Ureter (tissue), 1 donor: ENCODE measurements at regions not wholly inside any gene's neighbourhood (a gene's known extent, or its start where the extent isn't known, plus 50 kb on each side); places are given as distances from the start of the nearest gene placed in this dataset.

Experiments
- DNase-seq: peaks from one replicate; pipeline ENCODE4 v3.0.0-alpha.2; 2020; ENCODE audit warnings: low spot score
- donor health status: DM: yes; HTN: yes; CAD: no.

DNA sequence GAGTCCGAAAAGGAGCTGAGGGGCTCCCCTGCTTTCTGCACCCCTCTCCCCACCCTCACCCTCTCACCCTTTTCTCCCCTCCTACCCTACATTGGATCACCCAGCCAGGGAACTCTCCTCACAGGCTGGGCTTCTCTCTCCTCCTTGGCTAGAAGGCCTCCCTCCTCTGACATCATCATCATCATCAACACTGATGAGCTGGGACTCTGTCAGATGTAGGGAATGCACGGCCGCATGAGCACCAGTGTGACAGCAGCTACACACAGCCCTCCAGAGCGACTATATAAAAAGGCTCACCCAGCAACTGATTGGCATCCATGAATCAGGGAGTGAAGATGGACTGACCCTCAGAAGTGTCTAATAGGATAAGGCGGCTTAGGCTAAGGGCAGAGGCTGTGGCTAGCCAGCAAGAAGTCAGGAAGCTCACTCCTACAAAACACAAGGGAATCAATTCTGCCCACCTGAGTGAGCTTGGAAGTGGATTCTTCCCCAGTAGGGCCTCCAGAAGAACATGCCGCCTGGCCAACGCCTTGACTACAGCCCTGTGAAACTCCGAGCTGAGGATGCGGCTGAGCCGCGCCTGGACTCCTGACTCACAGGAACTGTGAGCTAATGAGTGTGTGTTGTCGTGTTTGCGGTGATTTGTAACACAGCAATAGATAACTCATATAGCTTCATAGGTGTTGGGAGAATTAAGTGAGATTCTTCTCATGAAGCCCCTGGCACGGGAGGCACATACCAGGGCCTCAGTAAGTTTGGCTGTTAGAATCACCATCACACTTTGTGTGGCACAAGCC lies 147.6 kb downstream of the FAM43A start:
- no peak for DNase-seq

- no peak for DNase-seq
Observed at GRCh38 chr3:194836661-194837060, 151.0 kb downstream of the FAM43A start.

GRCh38 chr3:194837457-194838127 lies 151.9 kb downstream of the FAM43A start:
- no peak for DNase-seq

- no peak for DNase-seq
Observed at GRCh38 chr3:194838236-194838635, 152.6 kb downstream of the FAM43A start.

- DNase-seq: no peak
Observed at GRCh38 chr3:194840661-194841514, 155.2 kb downstream of the FAM43A start.

- no peak for DNase-seq
Observed at GRCh38 chr3:194841515-194841841, 155.8 kb downstream of the FAM43A start.

DNA sequence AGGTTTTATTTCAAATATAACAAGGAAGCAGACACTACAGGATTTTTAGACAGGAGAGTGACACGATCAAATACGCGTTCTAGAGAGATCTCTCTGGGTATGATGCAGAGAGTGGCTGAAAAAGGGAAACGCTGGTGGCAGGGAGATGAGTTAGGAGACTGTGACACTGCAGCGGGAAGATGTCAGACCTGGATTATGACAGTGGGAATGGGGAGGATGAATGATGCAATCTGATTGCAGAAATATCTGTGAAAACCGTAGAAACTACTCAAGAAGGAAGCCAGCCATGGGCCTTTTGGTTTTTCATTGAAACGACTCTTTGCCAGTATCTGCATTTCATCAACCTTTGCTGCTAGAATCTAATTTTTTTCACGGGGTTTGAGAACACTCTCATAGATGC lies 157.9 kb downstream of the FAM43A start:
- no peak for DNase-seq

GRCh38 chr3:194844046-194844445 lies 158.4 kb downstream of the FAM43A start:
- no peak for DNase-seq

DNA sequence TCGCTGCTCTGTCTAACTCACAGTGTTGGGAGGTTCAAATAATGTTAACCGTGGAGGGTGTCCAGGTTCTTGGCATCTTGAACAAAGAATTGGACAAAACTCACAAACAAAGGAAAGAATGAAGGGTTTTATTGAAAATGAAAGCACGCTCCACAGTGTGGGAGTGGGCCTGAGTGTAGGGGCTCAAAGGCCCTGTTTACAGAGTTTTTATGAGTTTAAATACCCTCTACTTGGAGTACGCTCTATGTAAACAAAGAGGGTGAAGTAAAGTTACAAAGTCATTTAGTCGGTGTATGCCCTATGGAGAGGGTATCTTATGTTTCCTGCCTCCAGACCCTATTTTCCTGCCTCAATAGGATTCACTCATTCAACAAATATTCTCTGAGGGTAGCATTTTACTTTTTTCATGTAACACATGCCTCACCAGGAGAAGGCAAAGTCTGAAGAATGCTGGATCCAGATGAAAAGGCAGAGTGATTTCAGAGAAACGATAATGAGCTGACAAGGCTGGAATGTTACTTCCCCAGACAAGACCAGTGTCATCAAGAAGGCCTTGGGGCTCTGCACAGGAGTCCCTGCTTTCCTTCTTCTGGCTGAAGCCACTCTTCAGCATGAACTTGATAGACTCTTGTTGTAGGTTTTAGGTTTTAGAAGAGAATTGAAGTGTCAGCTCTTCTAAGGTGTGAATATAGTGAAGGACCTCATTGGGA lies 163.6 kb downstream of the FAM43A start:
- DNase-seq: no peak

GRCh38 chr3:194851254-194851653 lies 165.6 kb downstream of the FAM43A start:
- no peak for DNase-seq

GRCh38 chr3:194851941-194852340 lies 166.3 kb downstream of the FAM43A start:
- DNase-seq: no peak

GRCh38 chr3:194852345-194852744 lies 166.7 kb downstream of the FAM43A start:
- no peak for DNase-seq

DNA sequence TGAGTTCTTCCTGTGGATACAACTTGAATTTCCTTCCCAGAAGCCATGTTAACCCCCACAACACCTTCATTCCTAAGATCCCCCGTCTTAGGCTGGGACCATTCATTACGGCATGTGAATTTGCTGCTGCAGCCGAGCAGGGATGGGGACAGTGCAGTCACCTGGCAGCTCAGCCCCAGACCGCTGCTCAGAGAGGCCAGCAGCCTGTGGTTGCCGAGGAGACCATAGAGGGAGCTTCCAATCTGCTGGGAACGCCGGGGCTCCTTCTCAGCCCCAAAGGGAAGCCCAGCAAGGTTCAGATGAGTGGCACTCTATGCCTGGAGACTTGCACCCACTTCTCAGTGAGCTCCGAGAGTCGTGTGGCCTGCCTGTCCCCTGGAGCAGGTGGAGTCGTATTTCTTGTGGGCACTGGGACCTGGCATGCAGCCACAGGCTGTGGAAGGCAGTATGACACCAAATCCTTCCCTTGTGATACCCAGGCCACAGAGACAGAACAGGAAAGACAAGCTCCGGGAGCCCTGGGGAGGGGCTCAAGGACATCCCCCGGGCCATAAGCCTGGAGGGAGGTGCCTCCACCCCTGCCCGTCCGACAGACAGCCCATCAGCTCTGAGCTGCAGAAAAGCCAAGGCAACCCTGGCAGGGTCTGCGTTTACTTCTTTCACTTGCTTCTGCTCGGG lies 167.3 kb downstream of the FAM43A start:
- DNase-seq: no peak

GRCh38 chr3:194854206-194854605 lies 168.5 kb downstream of the FAM43A start:
- DNase-seq: no peak

GRCh38 chr3:194854659-194855390 lies 169.1 kb downstream of the FAM43A start:
- DNase-seq: no peak

DNA sequence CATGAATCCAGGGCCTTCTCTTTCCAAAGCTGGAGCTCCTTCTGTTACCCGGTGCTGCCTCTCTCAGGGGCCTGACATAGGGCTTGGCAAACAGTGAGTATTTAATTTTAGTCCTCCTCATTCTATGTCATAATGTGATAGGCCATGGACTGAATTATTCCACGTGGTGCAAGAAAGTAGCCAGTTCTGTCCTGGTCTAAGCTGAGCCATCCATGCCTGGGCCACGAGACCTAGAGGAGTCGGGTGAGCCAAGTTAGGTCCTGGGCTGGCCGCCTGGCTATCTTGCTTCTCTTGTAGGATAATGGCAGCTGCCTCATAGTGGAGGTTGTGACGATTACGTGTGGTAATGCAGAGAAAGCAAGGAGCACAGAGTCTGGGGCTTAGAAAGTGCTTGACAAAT lies 170.6 kb downstream of the FAM43A start:
- no peak for DNase-seq

DNA sequence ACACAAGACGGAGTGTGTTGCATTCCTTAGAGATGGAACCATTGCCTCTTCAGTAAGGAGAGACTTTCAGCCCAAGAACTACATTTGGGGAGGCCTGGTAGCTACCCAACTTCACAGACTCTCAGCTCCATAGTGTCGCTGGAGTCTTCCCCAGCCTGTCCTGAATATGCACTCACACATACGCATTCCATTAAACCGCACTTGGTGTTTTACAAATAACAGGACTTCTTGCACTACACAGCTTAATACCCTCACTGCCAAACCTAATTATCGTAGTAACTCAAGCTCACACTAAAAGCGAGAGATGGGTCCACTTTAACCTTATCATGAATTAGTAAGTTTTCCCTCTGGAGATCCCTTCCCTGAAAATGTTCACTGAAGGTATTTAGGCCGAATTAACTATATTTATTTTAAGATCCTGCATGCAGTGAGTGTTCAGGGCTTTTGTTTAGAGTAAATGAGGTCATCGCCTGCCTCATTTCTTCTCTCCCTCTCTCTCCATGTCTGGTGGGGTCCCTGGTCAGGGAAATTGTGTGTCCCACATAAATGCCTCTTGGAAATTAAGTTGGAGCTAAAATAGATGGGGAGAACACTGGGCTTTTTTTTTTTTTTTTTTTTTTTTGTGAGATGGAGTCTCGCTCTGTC lies 171.9 kb downstream of the FAM43A start:
- DNase-seq: no peak

- no peak for DNase-seq
Observed at GRCh38 chr3:194858382-194858781, 172.7 kb downstream of the FAM43A start.

GRCh38 chr3:194860725-194861124 lies 175.0 kb downstream of the FAM43A start:
- no peak for DNase-seq

DNA sequence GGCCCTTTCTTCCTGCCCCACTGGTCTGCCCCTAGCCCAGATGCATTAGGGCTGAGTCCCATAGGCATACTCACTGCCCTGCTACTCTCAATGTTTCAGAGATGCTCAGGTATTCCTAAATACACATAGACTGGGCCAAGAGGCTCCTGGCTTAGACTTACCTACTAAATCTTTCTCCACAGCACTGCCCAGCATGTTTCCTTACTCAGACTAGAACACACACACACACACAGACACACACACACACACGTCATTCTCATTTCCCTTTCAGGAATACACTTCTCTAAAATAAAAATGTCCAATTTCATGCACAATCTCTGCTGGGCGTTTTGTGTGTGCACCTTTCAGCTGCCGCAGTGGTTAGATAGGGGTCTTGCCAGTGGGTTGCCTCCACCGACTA lies 175.7 kb downstream of the FAM43A start:
- DNase-seq: no peak
